ENCODE measurements at regions not wholly inside any gene's neighbourhood (a gene's known extent, or its start where the extent isn't known, plus 50 kb on each side); places are given as distances from the start of the nearest gene placed in this dataset.

GRCh38 chr12:126741536-126742240 is 1525.3 kb upstream of the TMEM132C start:
- Histone ChIP-seq H3K4me1 (ENCODE audit: low read length) (no peaks in the 10 kb centered on the region), H3K9me3 (ENCODE audit: low read length) (no peaks in the 10 kb centered on the region), H3K79me2 (ENCODE audit: low read length) (no peaks in the 10 kb centered on the region), H2AFZ (ENCODE audit: low read length) (no peak overlapping the region), H3K4me3 (ENCODE audit: low read length) (no peak overlapping the region), H3K27ac (ENCODE audit: low read length) (no peak overlapping the region), H3K9ac (ENCODE audit: low read length) (no peak overlapping the region), H3K36me3 (ENCODE audit: insufficient read depth, low read length) (no peaks in the 10 kb centered on the region), H3K9me2 (replicated peaks; ENCODE audit: insufficient read depth, low read length) (no peaks in the 10 kb centered on the region), H4K20me1 (ENCODE audit: insufficient read depth, low read depth, low read length) (no peaks in the 10 kb centered on the region), H3K27me3 (ENCODE audit: low read length) (no peaks in the 10 kb centered on the region), H3K4me2 (ENCODE audit: low read depth, low read length, poor library complexity, severe bottlenecking) (no peak overlapping the region)
- no peak for DNase-seq

GRCh38 chr12:126742241-126742641 is 1524.7 kb upstream of the TMEM132C start:
- no peaks in the 10 kb centered on the region for H3K4me1 ChIP-seq (ENCODE audit: low read length)
- no peak overlapping the region for H2AFZ ChIP-seq (ENCODE audit: low read length)
- H3K9ac ChIP-seq (ENCODE audit: low read length) = no peak overlapping the region
- H3K4me3 ChIP-seq (ENCODE audit: low read length) = no peak overlapping the region
- H3K79me2 ChIP-seq (ENCODE audit: low read length) = no peaks in the 10 kb centered on the region
- H3K9me3 ChIP-seq (ENCODE audit: low read length) = no peaks in the 10 kb centered on the region
- DNase-seq = no peak
- no peak overlapping the region for H3K27ac ChIP-seq (ENCODE audit: low read length)
- no peaks in the 10 kb centered on the region for H3K9me2 ChIP-seq (replicated peaks; ENCODE audit: insufficient read depth, low read length)
- H4K20me1 ChIP-seq (ENCODE audit: insufficient read depth, low read depth, low read length) = no peaks in the 10 kb centered on the region
- H3K27me3 ChIP-seq (ENCODE audit: low read length) = no peaks in the 10 kb centered on the region
- H3K4me2 ChIP-seq (ENCODE audit: low read depth, low read length, poor library complexity, severe bottlenecking) = no peak overlapping the region
- H3K36me3 ChIP-seq (ENCODE audit: insufficient read depth, low read length) = no peaks in the 10 kb centered on the region

GRCh38 chr12:126747530-126748149 is 1519.3 kb upstream of the TMEM132C start:
- Histone ChIP-seq H2AFZ (ENCODE audit: low read length) (no peak overlapping the region), H3K27me3 (ENCODE audit: low read length) (no peaks in the 10 kb centered on the region), H3K36me3 (ENCODE audit: insufficient read depth, low read length) (no peaks in the 10 kb centered on the region), H3K4me3 (ENCODE audit: low read length) (no peak overlapping the region), H4K20me1 (ENCODE audit: insufficient read depth, low read depth, low read length) (no peaks in the 10 kb centered on the region), H3K9me3 (ENCODE audit: low read length) (no peaks in the 10 kb centered on the region), H3K27ac (ENCODE audit: low read length) (no peak overlapping the region), H3K9ac (ENCODE audit: low read length) (no peak overlapping the region), H3K4me2 (ENCODE audit: low read depth, low read length, poor library complexity, severe bottlenecking) (no peak overlapping the region), H3K4me1 (ENCODE audit: low read length) (no peaks in the 10 kb centered on the region), H3K79me2 (ENCODE audit: low read length) (no peaks in the 10 kb centered on the region), H3K9me2 (replicated peaks; ENCODE audit: insufficient read depth, low read length) (no peaks in the 10 kb centered on the region)
- peak; percentile 80 for DNase-seq

GRCh38 chr12:126752021-126752420 is 1514.9 kb upstream of the TMEM132C start:
- no peaks in the 10 kb centered on the region for H3K9me3 ChIP-seq (ENCODE audit: low read length)
- no peak overlapping the region for H3K4me3 ChIP-seq (ENCODE audit: low read length)
- no peak overlapping the region for H3K4me2 ChIP-seq (ENCODE audit: low read depth, low read length, poor library complexity, severe bottlenecking)
- no peak overlapping the region for H3K9ac ChIP-seq (ENCODE audit: low read length)
- no peaks in the 10 kb centered on the region for H4K20me1 ChIP-seq (ENCODE audit: insufficient read depth, low read depth, low read length)
- no peaks in the 10 kb centered on the region for H3K36me3 ChIP-seq (ENCODE audit: insufficient read depth, low read length)
- H3K79me2 ChIP-seq (ENCODE audit: low read length) = no peaks in the 10 kb centered on the region
- no peak overlapping the region for H2AFZ ChIP-seq (ENCODE audit: low read length)
- H3K4me1 ChIP-seq (ENCODE audit: low read length) = no peaks in the 10 kb centered on the region
- H3K9me2 ChIP-seq (replicated peaks; ENCODE audit: insufficient read depth, low read length) = no peaks in the 10 kb centered on the region
- no peak for DNase-seq
- no peaks in the 10 kb centered on the region for H3K27me3 ChIP-seq (ENCODE audit: low read length)
- H3K27ac ChIP-seq (ENCODE audit: low read length) = no peak overlapping the region

GRCh38 chr12:126757326-126757725 is 1509.6 kb upstream of the TMEM132C start:
- Histone ChIP-seq H3K4me2 (ENCODE audit: low read depth, low read length, poor library complexity, severe bottlenecking) (no peak overlapping the region), H3K79me2 (ENCODE audit: low read length) (no peaks in the 10 kb centered on the region), H3K4me3 (ENCODE audit: low read length) (no peak overlapping the region), H3K27ac (ENCODE audit: low read length) (no peak overlapping the region), H3K9me3 (ENCODE audit: low read length) (peaks cover 10% of the 10 kb centered on the region; the same call in 1 of the 2 replicates), H3K4me1 (ENCODE audit: low read length) (no peaks in the 10 kb centered on the region), H3K36me3 (ENCODE audit: insufficient read depth, low read length) (no peaks in the 10 kb centered on the region), H3K27me3 (ENCODE audit: low read length) (no peaks in the 10 kb centered on the region), H3K9me2 (replicated peaks; ENCODE audit: insufficient read depth, low read length) (no peaks in the 10 kb centered on the region), H2AFZ (ENCODE audit: low read length) (no peak overlapping the region), H4K20me1 (ENCODE audit: insufficient read depth, low read depth, low read length) (no peaks in the 10 kb centered on the region), H3K9ac (ENCODE audit: low read length) (no peak overlapping the region)
- DNase-seq = no peak

- Histone ChIP-seq H3K4me1 (ENCODE audit: low read length) (no peaks in the 10 kb centered on the region), H3K4me2 (ENCODE audit: low read depth, low read length, poor library complexity, severe bottlenecking) (no peak overlapping the region), H3K9ac (ENCODE audit: low read length) (no peak overlapping the region), H3K27me3 (ENCODE audit: low read length) (no peaks in the 10 kb centered on the region), H3K9me3 (ENCODE audit: low read length) (peaks cover 10% of the 10 kb centered on the region; the same call in 1 of the 2 replicates), H3K27ac (ENCODE audit: low read length) (no peak overlapping the region), H3K9me2 (replicated peaks; ENCODE audit: insufficient read depth, low read length) (no peaks in the 10 kb centered on the region), H4K20me1 (ENCODE audit: insufficient read depth, low read depth, low read length) (no peaks in the 10 kb centered on the region), H3K36me3 (ENCODE audit: insufficient read depth, low read length) (no peaks in the 10 kb centered on the region), H3K79me2 (ENCODE audit: low read length) (no peaks in the 10 kb centered on the region), H2AFZ (ENCODE audit: low read length) (no peak overlapping the region), H3K4me3 (ENCODE audit: low read length) (no peak overlapping the region)
- DNase-seq = no peak
Observed at GRCh38 chr12:126760092-126760491, 1506.9 kb upstream of the TMEM132C start.

GRCh38 chr12:126761420-126761819 is 1505.5 kb upstream of the TMEM132C start:
- no peak overlapping the region for H3K9ac ChIP-seq (ENCODE audit: low read length)
- H3K27me3 ChIP-seq (ENCODE audit: low read length) = no peaks in the 10 kb centered on the region
- DNase-seq = no peak
- no peak overlapping the region for H3K27ac ChIP-seq (ENCODE audit: low read length)
- peaks cover 10% of the 10 kb centered on the region for H3K9me3 ChIP-seq (ENCODE audit: low read length)
- no peaks in the 10 kb centered on the region for H3K36me3 ChIP-seq (ENCODE audit: insufficient read depth, low read length)
- no peaks in the 10 kb centered on the region for H3K79me2 ChIP-seq (ENCODE audit: low read length)
- no peaks in the 10 kb centered on the region for H3K9me2 ChIP-seq (replicated peaks; ENCODE audit: insufficient read depth, low read length)
- no peaks in the 10 kb centered on the region for H3K4me1 ChIP-seq (ENCODE audit: low read length)
- no peak overlapping the region for H3K4me2 ChIP-seq (ENCODE audit: low read depth, low read length, poor library complexity, severe bottlenecking)
- H3K4me3 ChIP-seq (ENCODE audit: low read length) = no peak overlapping the region
- no peak overlapping the region for H2AFZ ChIP-seq (ENCODE audit: low read length)
- no peaks in the 10 kb centered on the region for H4K20me1 ChIP-seq (ENCODE audit: insufficient read depth, low read depth, low read length)

GRCh38 chr12:126762150-126762549 is 1504.8 kb upstream of the TMEM132C start:
- H3K9ac ChIP-seq (ENCODE audit: low read length) = no peak overlapping the region
- DNase-seq = no peak
- no peaks in the 10 kb centered on the region for H3K36me3 ChIP-seq (ENCODE audit: insufficient read depth, low read length)
- H3K4me2 ChIP-seq (ENCODE audit: low read depth, low read length, poor library complexity, severe bottlenecking) = no peak overlapping the region
- no peak overlapping the region for H3K4me3 ChIP-seq (ENCODE audit: low read length)
- H3K9me2 ChIP-seq (replicated peaks; ENCODE audit: insufficient read depth, low read length) = no peaks in the 10 kb centered on the region
- H2AFZ ChIP-seq (ENCODE audit: low read length) = no peak overlapping the region
- H3K4me1 ChIP-seq (ENCODE audit: low read length) = no peaks in the 10 kb centered on the region
- H3K27ac ChIP-seq (ENCODE audit: low read length) = no peak overlapping the region
- H3K79me2 ChIP-seq (ENCODE audit: low read length) = no peaks in the 10 kb centered on the region
- no peaks in the 10 kb centered on the region for H4K20me1 ChIP-seq (ENCODE audit: insufficient read depth, low read depth, low read length)
- peaks cover 13% of the 10 kb centered on the region for H3K9me3 ChIP-seq (ENCODE audit: low read length)
- H3K27me3 ChIP-seq (ENCODE audit: low read length) = no peaks in the 10 kb centered on the region
